Peyer's patch (tissue), 4 donors: ENCODE measurements at regions not wholly inside any gene's neighbourhood (a gene's known extent, or its start where the extent isn't known, plus 50 kb on each side); places are given as distances from the start of the nearest gene placed in this dataset.

ENCODE experiments used
- DNase-seq, 3 donors: peaks; one replicate each; pipeline ENCODE4 v3.0.0-alpha.2; 2017 to 2019
- H3K27ac ChIP-seq, 4 donors: fragments of 200-600 bp; sonication (generic); one replicate each; pipeline ENCODE4 v1.5.1; 2016 to 2019
- H3K27me3 ChIP-seq, 2 donors: fragments of 200-600 bp; sonication (generic); one replicate each; pipeline ENCODE4 v1.5.1; 2019
- H3K36me3 ChIP-seq, 3 donors: fragments of 200-600 bp; sonication (generic); one replicate each; pipeline ENCODE4 v1.5.1; 2016 to 2019
- H3K4me1 ChIP-seq, 4 donors: fragments of 200-600 bp; sonication (generic); one replicate each; pipeline ENCODE4 v1.5.1; 2016 to 2019
- H3K4me3 ChIP-seq, 4 donors: fragments of 200-600 bp; sonication (generic); 1 replicate in 3 of 4; 2 replicates in 1 of 4; pipeline ENCODE4 v1.5.1; 2016 to 2019; ENCODE audit warnings: mild to moderate bottlenecking in 1 of 4
- H3K9me3 ChIP-seq, 4 donors: fragments of 200-600 bp; sonication (generic); one replicate each; pipeline ENCODE4 v1.5.1; 2016 to 2019; ENCODE audit warnings: mild to moderate bottlenecking in 1 of 4
- CTCF ChIP-seq, 6 experiments: fragments of 450-650 bp in 4 of 6; fragments of 200-600 bp in 2 of 6; sonication (generic) in 1 of 6; IDR thresholded peaks; one replicate each; pipeline ENCODE4 v1.5.1; 2017 to 2019; ENCODE audit warnings: antibody characterized with exemption in 6 of 6, mild to moderate bottlenecking in 3 of 6, moderate library complexity in 1 of 6
- POLR2A ChIP-seq, 2 donors: fragments of 450-650 bp; IDR thresholded peaks; one replicate each; pipeline ENCODE4 v1.5.1; 2017; ENCODE audit warnings: antibody characterized with exemption in 2 of 2, mild to moderate bottlenecking in 2 of 2, moderate library complexity in 2 of 2

- Histone ChIP-seq H3K27ac (no peak overlapping the region), H3K9me3 (no peaks in the 10 kb centered on the region), H3K36me3 (no peaks in the 10 kb centered on the region), H3K4me3 (no peak overlapping the region), H3K27me3 (no peaks in the 10 kb centered on the region), H3K4me1 (no peaks in the 10 kb centered on the region)
- DNase-seq = peak in 1 of 3 donors; percentile 27
- no peak for TF ChIP-seq CTCF (IDR thresholded peaks at IDR 0.05)
- no peak for TF ChIP-seq POLR2A (IDR thresholded peaks at IDR 0.05)
These were observed 230.1 kb downstream of the ERMARD start for GRCh38 chr6:169981568-169981967.

GRCh38 chr6:169980826-169981450 is 229.5 kb downstream of the ERMARD start:
- H3K4me3 ChIP-seq = no peak overlapping the region
- H3K36me3 ChIP-seq = no peaks in the 10 kb centered on the region
- H3K27me3 ChIP-seq = no peaks in the 10 kb centered on the region
- peak in 1 of 3 donors; percentile 30 for DNase-seq
- no peaks in the 10 kb centered on the region for H3K4me1 ChIP-seq
- no peaks in the 10 kb centered on the region for H3K9me3 ChIP-seq
- no peak for TF ChIP-seq CTCF (IDR thresholded peaks at IDR 0.05)
- TF ChIP-seq POLR2A (IDR thresholded peaks at IDR 0.05) = no peak
- H3K27ac ChIP-seq = no peak overlapping the region

- Histone ChIP-seq H3K36me3 (no peaks in the 10 kb centered on the region), H3K4me1 (no peaks in the 10 kb centered on the region), H3K9me3 (no peaks in the 10 kb centered on the region), H3K27ac (no peak overlapping the region), H3K4me3 (no peak overlapping the region), H3K27me3 (no peaks in the 10 kb centered on the region)
- TF ChIP-seq POLR2A (IDR thresholded peaks at IDR 0.05) (no peak), CTCF (IDR thresholded peaks at IDR 0.05) (no peak)
- peak in 2 of 3 donors; percentile 27 to 30 for DNase-seq
These were observed 228.5 kb downstream of the ERMARD start for GRCh38 chr6:169979873-169980432.

GRCh38 chr6:169978615-169979161 is 227.3 kb downstream of the ERMARD start:
- no peak for TF ChIP-seq CTCF (IDR thresholded peaks at IDR 0.05)
- TF ChIP-seq POLR2A (IDR thresholded peaks at IDR 0.05) = no peak
- no peaks in the 10 kb centered on the region for H3K4me1 ChIP-seq
- no peaks in the 10 kb centered on the region for H3K27me3 ChIP-seq
- no peak overlapping the region for H3K4me3 ChIP-seq
- DNase-seq = peak in 2 of 3 donors; percentile 41 to 52
- no peaks in the 10 kb centered on the region for H3K36me3 ChIP-seq
- no peaks in the 10 kb centered on the region for H3K9me3 ChIP-seq
- H3K27ac ChIP-seq = no peak overlapping the region

GRCh38 chr6:169977434-169978265 is 226.2 kb downstream of the ERMARD start:
- no peak for DNase-seq
- no peak overlapping the region for H3K4me3 ChIP-seq
- H3K27me3 ChIP-seq = no peaks in the 10 kb centered on the region
- H3K27ac ChIP-seq = no peak overlapping the region
- H3K36me3 ChIP-seq = no peaks in the 10 kb centered on the region
- H3K9me3 ChIP-seq = no peaks in the 10 kb centered on the region
- TF ChIP-seq CTCF (IDR thresholded peaks at IDR 0.05) (no peak), POLR2A (IDR thresholded peaks at IDR 0.05) (no peak)
- no peaks in the 10 kb centered on the region for H3K4me1 ChIP-seq
